ENCODE measurements at regions not wholly inside any gene's neighbourhood (a gene's known extent, or its start where the extent isn't known, plus 50 kb on each side); places are given as distances from the start of the nearest gene placed in this dataset.

DNA sequence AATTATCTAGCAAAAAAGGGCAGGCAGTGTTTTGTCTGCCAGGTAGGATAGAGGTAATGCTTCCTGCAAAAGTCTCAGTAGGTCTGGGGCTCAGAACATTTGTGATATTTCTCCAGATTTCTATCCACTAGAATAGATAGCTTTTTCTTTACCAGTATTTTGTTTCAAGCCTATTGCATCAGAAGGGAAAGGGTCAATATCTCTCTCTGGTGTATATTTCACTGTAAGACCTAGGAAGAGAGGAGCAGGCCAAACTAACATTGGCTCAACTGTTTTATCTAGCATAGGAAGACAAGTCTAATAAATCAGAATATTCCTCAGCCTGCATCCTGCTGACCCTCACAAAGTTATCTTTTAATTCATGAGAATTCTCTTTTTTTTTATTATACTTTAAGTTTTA is 106.7 kb upstream of the DAAM1 start:
- Histone ChIP-seq H3K4me2 (ENCODE audit: low read length) (no peak overlapping the region), H3K79me2 (no peaks in the 10 kb centered on the region), H3K4me3 (ENCODE audit: low read depth, low read length) (no peak overlapping the region), H3K9ac (no peak overlapping the region), H2AFZ (no peak overlapping the region), H3K4me1 (no peaks in the 10 kb centered on the region), H3K9me3 (ENCODE audit: control insufficient read depth, low read length) (no peaks in the 10 kb centered on the region), H3K36me3 (ENCODE audit: control insufficient read depth, insufficient read depth, low read length) (no peaks in the 10 kb centered on the region), H3K27ac (no peak overlapping the region), H3K27me3 (ENCODE audit: control insufficient read depth, insufficient read depth, low read length) (no peaks in the 10 kb centered on the region)
- TF ChIP-seq, protein P1, sequence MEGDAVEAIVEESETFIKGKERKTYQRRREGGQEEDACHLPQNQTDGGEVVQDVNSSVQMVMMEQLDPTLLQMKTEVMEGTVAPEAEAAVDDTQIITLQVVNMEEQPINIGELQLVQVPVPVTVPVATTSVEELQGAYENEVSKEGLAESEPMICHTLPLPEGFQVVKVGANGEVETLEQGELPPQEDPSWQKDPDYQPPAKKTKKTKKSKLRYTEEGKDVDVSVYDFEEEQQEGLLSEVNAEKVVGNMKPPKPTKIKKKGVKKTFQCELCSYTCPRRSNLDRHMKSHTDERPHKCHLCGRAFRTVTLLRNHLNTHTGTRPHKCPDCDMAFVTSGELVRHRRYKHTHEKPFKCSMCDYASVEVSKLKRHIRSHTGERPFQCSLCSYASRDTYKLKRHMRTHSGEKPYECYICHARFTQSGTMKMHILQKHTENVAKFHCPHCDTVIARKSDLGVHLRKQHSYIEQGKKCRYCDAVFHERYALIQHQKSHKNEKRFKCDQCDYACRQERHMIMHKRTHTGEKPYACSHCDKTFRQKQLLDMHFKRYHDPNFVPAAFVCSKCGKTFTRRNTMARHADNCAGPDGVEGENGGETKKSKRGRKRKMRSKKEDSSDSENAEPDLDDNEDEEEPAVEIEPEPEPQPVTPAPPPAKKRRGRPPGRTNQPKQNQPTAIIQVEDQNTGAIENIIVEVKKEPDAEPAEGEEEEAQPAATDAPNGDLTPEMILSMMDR (IDR thresholded peaks at IDR 0.05), result no peak

DNA sequence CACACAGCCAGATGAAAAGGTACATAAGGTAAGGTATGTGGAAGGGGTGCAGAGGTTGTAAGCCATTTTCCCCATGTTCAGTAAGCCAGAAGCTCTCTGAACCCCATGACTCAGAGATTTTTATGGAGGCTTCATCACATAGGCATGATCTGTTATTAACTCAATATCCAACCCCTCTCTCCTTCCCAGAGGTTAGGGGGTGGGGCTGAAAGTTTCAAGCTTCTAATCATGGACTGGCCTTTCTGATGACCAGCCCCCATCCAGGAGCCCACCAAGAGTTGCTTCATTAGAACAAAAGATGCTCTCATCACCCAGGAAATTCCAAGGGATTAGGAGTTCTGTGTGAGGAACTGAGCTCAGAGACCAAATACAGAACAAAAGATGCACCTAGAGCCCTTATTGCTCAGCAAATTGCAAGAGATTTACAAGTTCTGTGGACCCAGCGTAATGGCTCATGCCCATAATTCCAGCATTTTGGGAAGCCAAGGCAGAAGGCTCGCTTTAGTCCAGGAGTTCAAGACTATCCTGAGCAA is 103.2 kb upstream of the DAAM1 start:
- Histone ChIP-seq H3K4me1 (no peaks in the 10 kb centered on the region), H3K9me3 (ENCODE audit: control insufficient read depth, low read length) (no peaks in the 10 kb centered on the region), H3K4me2 (ENCODE audit: low read length) (no peak overlapping the region), H3K79me2 (no peaks in the 10 kb centered on the region), H3K36me3 (ENCODE audit: control insufficient read depth, insufficient read depth, low read length) (no peaks in the 10 kb centered on the region), H3K27ac (no peak overlapping the region), H2AFZ (no peak overlapping the region), H3K27me3 (ENCODE audit: control insufficient read depth, insufficient read depth, low read length) (no peaks in the 10 kb centered on the region), H3K9ac (no peak overlapping the region), H3K4me3 (ENCODE audit: low read depth, low read length) (no peak overlapping the region)
- TF ChIP-seq, protein P1 (IDR thresholded peaks at IDR 0.05), result no peak

DNA sequence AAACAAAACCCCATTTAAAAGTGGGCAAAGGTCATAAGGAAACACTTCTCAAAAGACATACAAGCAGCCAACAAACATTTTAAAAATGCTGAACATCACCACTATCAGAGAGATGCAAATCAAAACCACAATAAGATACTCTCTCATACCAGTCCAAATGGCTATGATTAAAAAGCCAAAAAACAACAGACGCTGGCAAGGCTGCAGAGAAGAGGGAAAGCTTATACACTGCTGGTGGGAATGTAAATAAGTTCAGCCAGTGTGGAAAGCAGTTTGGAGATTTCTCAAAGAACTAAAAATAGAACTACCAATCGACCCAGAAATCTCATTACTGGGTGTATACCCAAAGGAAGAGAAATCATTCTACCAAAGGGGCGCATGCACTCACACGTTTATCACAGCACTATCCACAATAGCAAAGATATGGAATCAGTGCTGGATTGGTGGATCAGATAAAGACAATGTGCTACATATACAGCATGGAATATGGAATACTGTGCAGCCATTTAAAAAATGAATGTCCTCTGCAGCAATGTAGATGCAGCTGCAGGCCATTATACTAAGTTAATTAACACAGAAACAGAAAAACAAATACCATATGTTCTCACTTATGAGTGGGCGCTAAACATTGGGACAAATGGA is 102.1 kb upstream of the DAAM1 start:
- no peak overlapping the region for H3K4me3 ChIP-seq (ENCODE audit: low read depth, low read length)
- no peak overlapping the region for H3K9ac ChIP-seq
- H3K27me3 ChIP-seq (ENCODE audit: control insufficient read depth, insufficient read depth, low read length), result no peaks in the 10 kb centered on the region
- H3K4me2 ChIP-seq (ENCODE audit: low read length), result no peak overlapping the region
- no peaks in the 10 kb centered on the region for H3K79me2 ChIP-seq
- no peaks in the 10 kb centered on the region for H3K4me1 ChIP-seq
- H2AFZ ChIP-seq, result no peak overlapping the region
- TF ChIP-seq, protein P1 (IDR thresholded peaks at IDR 0.05), result no peak
- H3K36me3 ChIP-seq (ENCODE audit: control insufficient read depth, insufficient read depth, low read length), result no peaks in the 10 kb centered on the region
- no peak overlapping the region for H3K27ac ChIP-seq
- H3K9me3 ChIP-seq (ENCODE audit: control insufficient read depth, low read length), result no peaks in the 10 kb centered on the region

DNA sequence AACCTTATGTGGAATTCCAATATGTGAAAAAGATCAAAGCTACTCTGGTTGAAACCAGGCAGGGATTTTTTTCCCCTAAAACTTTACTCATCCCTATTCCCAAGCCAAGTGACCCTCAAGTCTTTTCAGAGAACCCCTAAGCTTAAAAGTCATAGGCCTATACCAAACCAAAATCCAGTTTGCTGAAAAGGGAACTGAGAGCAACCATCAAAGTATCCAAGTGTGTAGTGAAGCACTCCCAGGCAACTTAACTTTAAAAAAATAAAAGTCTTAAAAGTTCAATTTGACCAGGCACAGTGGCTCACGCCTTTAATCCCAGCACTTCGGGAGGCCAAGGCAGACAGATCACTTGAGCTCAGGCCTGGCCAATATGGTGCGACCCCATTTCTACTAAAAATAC is 101.2 kb upstream of the DAAM1 start:
- no peaks in the 10 kb centered on the region for H3K79me2 ChIP-seq
- TF ChIP-seq, protein P1 (IDR thresholded peaks at IDR 0.05), result no peak
- no peaks in the 10 kb centered on the region for H3K27me3 ChIP-seq (ENCODE audit: control insufficient read depth, insufficient read depth, low read length)

DNA sequence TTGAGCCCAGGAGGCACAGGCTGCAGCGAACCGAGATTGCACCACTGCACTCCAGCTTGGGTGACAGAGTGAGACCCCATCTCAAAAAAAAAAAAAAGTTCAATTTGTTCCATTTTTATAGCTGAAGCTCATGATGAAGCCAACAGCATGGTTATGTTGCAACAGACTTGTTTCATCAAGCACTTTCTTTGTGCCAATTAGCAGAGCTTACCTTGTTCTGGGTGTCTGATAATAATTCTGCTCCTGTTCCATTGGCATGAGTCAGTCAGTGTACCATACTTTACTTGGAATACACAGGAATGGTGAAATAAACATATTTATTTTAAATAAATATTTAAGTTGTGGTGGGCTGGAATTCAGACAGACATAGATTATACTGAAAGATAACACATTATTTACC is 100.8 kb upstream of the DAAM1 start:
- H3K79me2 ChIP-seq, result no peaks in the 10 kb centered on the region
- no peaks in the 10 kb centered on the region for H3K4me1 ChIP-seq
- no peak overlapping the region for H3K27ac ChIP-seq
- no peaks in the 10 kb centered on the region for H3K36me3 ChIP-seq (ENCODE audit: control insufficient read depth, insufficient read depth, low read length)
- H3K4me2 ChIP-seq (ENCODE audit: low read length), result no peak overlapping the region
- H3K9me3 ChIP-seq (ENCODE audit: control insufficient read depth, low read length), result no peaks in the 10 kb centered on the region
- H2AFZ ChIP-seq, result no peak overlapping the region
- H3K27me3 ChIP-seq (ENCODE audit: control insufficient read depth, insufficient read depth, low read length), result no peaks in the 10 kb centered on the region
- no peak overlapping the region for H3K9ac ChIP-seq
- no peak overlapping the region for H3K4me3 ChIP-seq (ENCODE audit: low read depth, low read length)
- TF ChIP-seq, protein P1 (IDR thresholded peaks at IDR 0.05), result no peak

More for the DNA sequence above, 101.2 kb upstream of the DAAM1 start:
- Histone ChIP-seq H2AFZ (no peak overlapping the region), H3K4me2 (ENCODE audit: low read length) (no peak overlapping the region), H3K4me3 (ENCODE audit: low read depth, low read length) (no peak overlapping the region), H3K4me1 (no peaks in the 10 kb centered on the region), H3K9ac (no peak overlapping the region), H3K9me3 (ENCODE audit: control insufficient read depth, low read length) (no peaks in the 10 kb centered on the region), H3K27ac (no peak overlapping the region), H3K36me3 (ENCODE audit: control insufficient read depth, insufficient read depth, low read length) (no peaks in the 10 kb centered on the region)

All from parathyroid adenoma (tissue), 2 donors.